ENCODE measurements at regions not wholly inside any gene's neighbourhood (a gene's known extent, or its start where the extent isn't known, plus 50 kb on each side); places are given as distances from the start of the nearest gene placed in this dataset.

DNA sequence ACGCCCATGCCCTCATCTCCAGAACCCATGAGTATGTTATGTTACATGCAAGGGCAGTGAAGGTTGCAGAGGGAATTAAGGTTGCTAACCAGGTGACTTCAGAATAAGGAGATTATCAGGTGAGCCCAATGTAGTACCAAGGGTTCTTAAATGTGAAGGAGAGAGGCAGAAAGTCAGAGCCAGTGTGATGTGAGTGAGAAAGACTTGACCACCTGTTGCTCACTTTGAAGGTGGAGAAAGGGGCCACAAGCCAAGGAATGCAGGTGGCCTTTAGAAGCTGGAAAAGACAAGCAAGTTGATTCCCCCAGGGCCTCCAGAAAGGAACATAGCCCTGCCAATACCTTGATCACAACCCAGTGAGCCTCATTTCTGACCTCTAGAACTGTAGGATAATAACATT is 84.7 kb upstream of the CLDN14 start:
- H3K36me3 ChIP-seq (ENCODE audit: low read depth) = no peaks in the 10 kb centered on the region
- intact Hi-C loops (cut with DNase I, micrococcal nuclease) = no loop called here
- no peak for DNase-seq
- TF ChIP-seq, protein P1, sequence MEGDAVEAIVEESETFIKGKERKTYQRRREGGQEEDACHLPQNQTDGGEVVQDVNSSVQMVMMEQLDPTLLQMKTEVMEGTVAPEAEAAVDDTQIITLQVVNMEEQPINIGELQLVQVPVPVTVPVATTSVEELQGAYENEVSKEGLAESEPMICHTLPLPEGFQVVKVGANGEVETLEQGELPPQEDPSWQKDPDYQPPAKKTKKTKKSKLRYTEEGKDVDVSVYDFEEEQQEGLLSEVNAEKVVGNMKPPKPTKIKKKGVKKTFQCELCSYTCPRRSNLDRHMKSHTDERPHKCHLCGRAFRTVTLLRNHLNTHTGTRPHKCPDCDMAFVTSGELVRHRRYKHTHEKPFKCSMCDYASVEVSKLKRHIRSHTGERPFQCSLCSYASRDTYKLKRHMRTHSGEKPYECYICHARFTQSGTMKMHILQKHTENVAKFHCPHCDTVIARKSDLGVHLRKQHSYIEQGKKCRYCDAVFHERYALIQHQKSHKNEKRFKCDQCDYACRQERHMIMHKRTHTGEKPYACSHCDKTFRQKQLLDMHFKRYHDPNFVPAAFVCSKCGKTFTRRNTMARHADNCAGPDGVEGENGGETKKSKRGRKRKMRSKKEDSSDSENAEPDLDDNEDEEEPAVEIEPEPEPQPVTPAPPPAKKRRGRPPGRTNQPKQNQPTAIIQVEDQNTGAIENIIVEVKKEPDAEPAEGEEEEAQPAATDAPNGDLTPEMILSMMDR (IDR thresholded peaks at IDR 0.05) = no peak
- no peaks in the 10 kb centered on the region for H3K9me3 ChIP-seq
- ATAC-seq = no peak
- H3K4me1 ChIP-seq (ENCODE audit: low read depth) = no peaks in the 10 kb centered on the region
- no peak overlapping the region for H3K4me3 ChIP-seq

DNA sequence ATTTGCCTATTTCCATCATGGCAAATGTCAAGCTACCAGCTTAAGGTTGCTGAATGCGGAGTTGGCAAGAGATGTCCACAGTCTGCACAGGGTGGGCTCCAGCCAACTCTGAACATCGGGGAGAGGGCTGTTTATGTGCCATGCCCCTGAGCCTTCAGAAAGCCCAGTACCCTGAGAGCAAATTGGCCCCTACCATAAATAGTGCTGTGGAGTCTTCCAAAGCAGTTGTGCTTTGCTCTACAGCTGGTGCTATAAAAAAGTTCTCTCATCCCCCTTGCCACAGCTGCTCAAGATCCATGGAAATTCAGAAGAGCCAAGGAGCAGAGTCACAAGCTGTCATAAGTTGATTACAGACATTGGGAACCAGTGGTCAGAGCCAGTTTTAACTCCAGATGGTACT is 85.6 kb upstream of the CLDN14 start:
- H3K4me3 ChIP-seq = no peak overlapping the region
- intact Hi-C loops (cut with DNase I, micrococcal nuclease) = no loop called here
- H3K9me3 ChIP-seq = no peaks in the 10 kb centered on the region
- H3K36me3 ChIP-seq (ENCODE audit: low read depth) = no peaks in the 10 kb centered on the region
- H3K4me1 ChIP-seq (ENCODE audit: low read depth) = no peaks in the 10 kb centered on the region
- TF ChIP-seq, protein P1 (IDR thresholded peaks at IDR 0.05) = no peak
- DNase-seq (no peak), ATAC-seq (no peak)

DNA sequence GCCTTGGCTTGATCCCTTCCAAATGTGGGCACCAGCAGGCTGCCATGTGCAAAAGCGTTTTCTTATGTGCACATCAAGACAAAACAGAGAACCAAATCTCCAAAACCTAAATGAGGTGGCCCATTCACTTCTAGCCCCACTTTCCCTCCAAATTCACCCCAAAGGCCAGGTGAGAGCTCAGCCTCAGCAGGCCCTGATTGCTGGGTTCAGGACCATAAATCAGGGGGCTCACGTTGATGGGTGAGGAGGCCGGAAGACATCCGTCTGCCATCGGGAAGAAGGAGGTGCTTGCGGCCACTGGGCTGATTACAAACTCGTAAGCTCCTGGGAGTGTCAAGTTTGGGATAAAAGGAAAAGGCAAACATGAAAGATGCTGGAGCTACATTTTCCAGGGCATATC is 86.7 kb upstream of the CLDN14 start:
- no peaks in the 10 kb centered on the region for H3K36me3 ChIP-seq (ENCODE audit: low read depth)
- H3K9me3 ChIP-seq = no peaks in the 10 kb centered on the region
- TF ChIP-seq, protein P1 (IDR thresholded peaks at IDR 0.05) = no peak
- intact Hi-C loops (cut with DNase I, micrococcal nuclease) = no loop called here
- no peak for DNase-seq
- ATAC-seq = no peak
- H3K4me1 ChIP-seq (ENCODE audit: low read depth) = no peaks in the 10 kb centered on the region
- no peak overlapping the region for H3K4me3 ChIP-seq

DNA sequence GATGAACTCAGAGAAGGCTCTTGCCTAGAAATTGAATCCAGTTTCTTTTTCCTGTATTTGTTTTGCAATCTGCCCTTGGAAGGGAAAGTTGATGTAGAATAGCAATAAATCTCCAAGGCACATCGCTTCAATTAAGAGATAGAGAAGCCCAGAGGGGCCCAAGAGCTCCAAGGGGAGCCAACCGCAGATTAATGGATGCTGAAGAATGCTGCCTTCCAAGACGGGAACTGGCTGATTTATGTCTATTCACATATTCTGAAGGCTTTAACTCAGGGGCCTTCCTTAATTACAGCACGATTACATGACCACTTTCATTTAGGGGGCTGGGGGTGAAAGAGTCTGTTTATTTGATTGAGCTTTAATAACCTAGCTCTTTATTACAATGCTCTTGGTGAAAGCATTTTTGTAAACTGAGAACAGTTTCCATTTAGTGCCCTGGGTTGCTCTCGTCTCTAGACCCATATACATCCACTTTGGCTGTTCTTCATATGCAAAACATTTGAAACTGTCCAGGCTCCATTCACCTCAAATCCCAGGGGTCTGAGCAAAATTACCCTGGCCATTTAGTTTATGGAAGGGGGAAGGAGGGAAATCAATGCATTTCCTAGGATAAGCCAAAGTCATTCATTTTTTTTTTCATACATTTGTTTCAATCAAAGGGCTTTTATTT is 87.4 kb upstream of the CLDN14 start:
- ATAC-seq (no peak), DNase-seq (no peak)
- no peak overlapping the region for H3K4me3 ChIP-seq
- intact Hi-C loops (cut with DNase I, micrococcal nuclease) = no loop called here
- TF ChIP-seq, protein P1 (IDR thresholded peaks at IDR 0.05) = no peak
- no peaks in the 10 kb centered on the region for H3K4me1 ChIP-seq (ENCODE audit: low read depth)
- H3K36me3 ChIP-seq (ENCODE audit: low read depth) = no peaks in the 10 kb centered on the region
- H3K9me3 ChIP-seq = no peaks in the 10 kb centered on the region

DNA sequence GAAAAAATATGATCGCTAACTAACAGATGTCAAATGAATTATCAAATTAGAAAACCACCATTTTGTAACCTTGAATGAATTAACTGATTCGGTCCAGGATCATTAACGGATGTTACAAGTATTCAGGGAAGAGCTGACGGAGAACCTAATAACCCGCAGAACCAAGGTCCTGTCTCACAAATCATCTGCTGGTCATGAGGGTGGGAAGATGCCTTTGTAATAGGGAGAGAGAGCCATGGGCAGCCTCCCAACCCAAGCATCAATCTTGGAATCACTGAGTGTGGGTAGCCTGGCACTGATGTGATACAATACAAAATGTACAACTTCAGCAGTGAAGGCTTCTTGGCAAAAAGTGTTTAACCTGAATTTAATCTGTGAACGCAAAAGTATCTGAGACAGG is 89.6 kb upstream of the CLDN14 start:
- intact Hi-C loops (cut with DNase I, micrococcal nuclease) = no loop called here
- no peaks in the 10 kb centered on the region for H3K4me1 ChIP-seq (ENCODE audit: low read depth)
- TF ChIP-seq, protein P1 (IDR thresholded peaks at IDR 0.05) = no peak

DNA sequence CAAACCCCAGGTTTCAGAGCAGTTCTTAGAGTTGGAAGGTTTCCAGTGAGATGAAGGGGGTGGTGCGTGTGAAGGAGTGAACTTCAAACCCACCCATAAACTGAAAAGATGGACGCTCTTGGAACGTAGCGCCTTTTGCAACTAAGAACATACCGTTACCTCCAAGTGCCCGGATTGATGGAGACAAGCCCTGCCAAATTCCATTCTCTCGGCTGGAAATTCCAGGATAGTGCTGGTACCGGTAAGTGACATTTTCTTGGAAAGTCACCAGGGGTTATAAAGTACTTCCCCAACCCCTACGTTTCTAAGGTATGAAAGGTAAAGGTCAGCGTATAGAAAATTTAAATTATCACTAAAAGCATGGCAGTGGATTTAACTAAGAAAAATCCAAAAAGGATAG is 91.6 kb upstream of the CLDN14 start:
- H3K4me1 ChIP-seq (ENCODE audit: low read depth) = no peaks in the 10 kb centered on the region
- no peak for DNase-seq
- no peak for ATAC-seq
- no peaks in the 10 kb centered on the region for H3K36me3 ChIP-seq (ENCODE audit: low read depth)
- no peak overlapping the region for H3K4me3 ChIP-seq
- H3K9me3 ChIP-seq = no peaks in the 10 kb centered on the region
- intact Hi-C loops (cut with DNase I, micrococcal nuclease) = no loop called here
- TF ChIP-seq, protein P1 (IDR thresholded peaks at IDR 0.05) = no peak

More for the DNA sequence above, 89.6 kb upstream of the CLDN14 start:
- H3K4me3 ChIP-seq = no peak overlapping the region
- H3K36me3 ChIP-seq (ENCODE audit: low read depth) = no peaks in the 10 kb centered on the region
- H3K9me3 ChIP-seq = no peaks in the 10 kb centered on the region
- ATAC-seq (no peak), DNase-seq (no peak)
